ENCODE measurements at regions not wholly inside any gene's neighbourhood (a gene's known extent, or its start where the extent isn't known, plus 50 kb on each side); places are given as distances from the start of the nearest gene placed in this dataset.

- no peak for TF ChIP-seq CTCF (conservative IDR thresholded peaks at IDR 0.05; ENCODE audit: low read depth, low read length)
- DNase-seq (ENCODE audit: low read depth), result no peak
- no peak overlapping the region for H3K4me3 ChIP-seq (ENCODE audit: low read depth, low read length)
Observed at GRCh38 chr5:25573691-25574090, 928.9 kb upstream of the CDH10 start.

- no peak for TF ChIP-seq CTCF (conservative IDR thresholded peaks at IDR 0.05; ENCODE audit: low read depth, low read length)
- no peak for DNase-seq (ENCODE audit: low read depth)
- no peak overlapping the region for H3K4me3 ChIP-seq (ENCODE audit: low read depth, low read length)
Observed at GRCh38 chr5:25570067-25570583, 925.3 kb upstream of the CDH10 start.

GRCh38 chr5:25568989-25569625 lies 924.3 kb upstream of the CDH10 start:
- TF ChIP-seq CTCF (conservative IDR thresholded peaks at IDR 0.05; ENCODE audit: low read depth, low read length), result no peak
- no peak overlapping the region for H3K4me3 ChIP-seq (ENCODE audit: low read depth, low read length)
- no peak for DNase-seq (ENCODE audit: low read depth)

- no peak overlapping the region for H3K4me3 ChIP-seq (ENCODE audit: low read depth, low read length)
- DNase-seq (ENCODE audit: low read depth), result no peak
- TF ChIP-seq CTCF (conservative IDR thresholded peaks at IDR 0.05; ENCODE audit: low read depth, low read length), result no peak
Observed at GRCh38 chr5:25568294-25568693, 923.5 kb upstream of the CDH10 start.

- H3K4me3 ChIP-seq (ENCODE audit: low read depth, low read length), result no peak overlapping the region
- no peak for TF ChIP-seq CTCF (conservative IDR thresholded peaks at IDR 0.05; ENCODE audit: low read depth, low read length)
- DNase-seq (ENCODE audit: low read depth), result no peak
Observed at GRCh38 chr5:25567881-25568280, 923.1 kb upstream of the CDH10 start.

- TF ChIP-seq CTCF (conservative IDR thresholded peaks at IDR 0.05; ENCODE audit: low read depth, low read length), result no peak
- no peak overlapping the region for H3K4me3 ChIP-seq (ENCODE audit: low read depth, low read length)
- DNase-seq (ENCODE audit: low read depth), result no peak
Observed at GRCh38 chr5:25562656-25563055, 917.9 kb upstream of the CDH10 start.

GRCh38 chr5:25554077-25554476 lies 909.3 kb upstream of the CDH10 start:
- TF ChIP-seq CTCF (conservative IDR thresholded peaks at IDR 0.05; ENCODE audit: low read depth, low read length), result no peak
- H3K4me3 ChIP-seq (ENCODE audit: low read depth, low read length), result no peak overlapping the region
- no peak for DNase-seq (ENCODE audit: low read depth)
